Breast epithelium (tissue), 4 donors: ENCODE measurements at regions not wholly inside any gene's neighbourhood (a gene's known extent, or its start where the extent isn't known, plus 50 kb on each side); places are given as distances from the start of the nearest gene placed in this dataset.

Experiments used
- DNase-seq, 2 donors: peaks; one replicate each; pipeline ENCODE4 v3.0.0-alpha.2; 2019; ENCODE audit warnings: low spot score in 2 of 2
- H3K27ac ChIP-seq, 2 donors: fragments of 200-600 bp; sonication (generic) in 1 of 2; one replicate each; pipeline ENCODE4 v1.5.1; 2016 to 2019; ENCODE audit warnings: mild to moderate bottlenecking in 1 of 2
- H3K27me3 ChIP-seq, 2 donors: fragments of 200-600 bp; sonication (generic) in 1 of 2; one replicate each; pipeline versions ENCODE4 v1.5.1 to v1.6.0; 2017 to 2019; ENCODE audit warnings: control low read depth in 1 of 2, mild to moderate bottlenecking in 1 of 2
- H3K36me3 ChIP-seq: fragments of 200-600 bp; one replicate; pipeline ENCODE4 v1.5.1; 2019
- H3K4me1 ChIP-seq, 2 donors: fragments of 200-600 bp; sonication (generic); one replicate each; pipeline ENCODE4 v1.5.1; 2016 to 2019; ENCODE audit warnings: control low read depth in 1 of 2
- H3K4me3 ChIP-seq, 3 donors: fragments of 200-600 bp; sonication (generic); 1 replicate in 2 of 3; 2 replicates in 1 of 3; pipeline ENCODE4 v1.5.1; 2016 to 2019; ENCODE audit warnings: mild to moderate bottlenecking in 3 of 3, moderate library complexity in 2 of 3
- H3K9me3 ChIP-seq, 2 donors: fragments of 200-600 bp; sonication (generic) in 1 of 2; one replicate each; pipeline ENCODE4 v1.5.1; 2016 to 2019; ENCODE audit warnings: control low read depth in 1 of 2
- CTCF ChIP-seq, 3 donors: fragments of 450-650 bp; IDR thresholded peaks; one replicate each; pipeline ENCODE4 v1.5.1; 2016 to 2017; ENCODE audit warnings: antibody characterized with exemption in 3 of 3, mild to moderate bottlenecking in 3 of 3, moderate library complexity in 3 of 3
- POLR2A ChIP-seq: fragments of 450-650 bp; IDR thresholded peaks from one replicate; pipeline ENCODE4 v1.6.1; 2016; ENCODE audit warnings: antibody characterized with exemption, mild to moderate bottlenecking, moderate library complexity
- POLR2AphosphoS5 ChIP-seq, 3 donors: sonication (generic); formaldehyde crosslinking; IDR thresholded peaks; one replicate each; pipeline ENCODE4 v1.6.1; 2017; ENCODE audit warnings: antibody characterized with exemption in 3 of 3
- intact Hi-C: fragments of 100-400 bp; cut with DNase I; formaldehyde crosslinking; loops from one replicate; pipeline ENCODE4 v1.15.1; 2023; ENCODE audit warnings: low total_unique reads

GRCh38 chr1:104905322-104905721 is 1155.6 kb downstream of the AMY1C start:
- Histone ChIP-seq H3K4me1 (no peaks in the 10 kb centered on the region), H3K9me3 (peaks cover 0 to 8% of the 10 kb centered on the region in 2 donors), H3K4me3 (no peak overlapping the region), H3K36me3 (no peaks in the 10 kb centered on the region), H3K27ac (no peak overlapping the region), H3K27me3 (no peaks in the 10 kb centered on the region)
- DNase-seq: no peak
- intact Hi-C loops: no loop called here
- TF ChIP-seq POLR2AphosphoS5 (IDR thresholded peaks at IDR 0.05) (no peak), CTCF (IDR thresholded peaks at IDR 0.05) (no peak), POLR2A (no peak)

DNA sequence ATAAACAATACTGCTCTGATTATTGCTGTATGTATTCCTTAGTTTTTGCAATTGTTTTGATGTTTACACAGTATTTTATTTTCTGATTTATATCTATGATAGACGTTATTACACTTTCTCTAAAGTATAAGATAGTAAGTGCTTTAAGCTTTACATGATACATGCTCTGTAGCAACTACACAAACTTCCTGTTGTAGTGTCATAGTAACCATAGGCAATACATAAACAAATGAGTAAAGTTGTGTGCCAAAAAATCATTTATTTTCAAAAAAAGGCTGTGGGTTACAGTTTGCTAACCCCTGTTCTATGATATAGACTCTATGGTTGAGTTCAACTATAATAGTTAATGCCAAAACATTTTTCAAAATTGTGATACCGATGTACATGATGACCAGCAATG is 1156.4 kb downstream of the AMY1C start:
- Histone ChIP-seq H3K27ac (no peak overlapping the region), H3K4me3 (no peak overlapping the region), H3K36me3 (no peaks in the 10 kb centered on the region), H3K9me3 (peaks cover 0 to 8% of the 10 kb centered on the region in 2 donors), H3K4me1 (no peaks in the 10 kb centered on the region), H3K27me3 (no peaks in the 10 kb centered on the region)
- TF ChIP-seq CTCF (IDR thresholded peaks at IDR 0.05) (no peak), POLR2A (no peak)
- DNase-seq: no peak
- intact Hi-C loops: no loop called here

DNA sequence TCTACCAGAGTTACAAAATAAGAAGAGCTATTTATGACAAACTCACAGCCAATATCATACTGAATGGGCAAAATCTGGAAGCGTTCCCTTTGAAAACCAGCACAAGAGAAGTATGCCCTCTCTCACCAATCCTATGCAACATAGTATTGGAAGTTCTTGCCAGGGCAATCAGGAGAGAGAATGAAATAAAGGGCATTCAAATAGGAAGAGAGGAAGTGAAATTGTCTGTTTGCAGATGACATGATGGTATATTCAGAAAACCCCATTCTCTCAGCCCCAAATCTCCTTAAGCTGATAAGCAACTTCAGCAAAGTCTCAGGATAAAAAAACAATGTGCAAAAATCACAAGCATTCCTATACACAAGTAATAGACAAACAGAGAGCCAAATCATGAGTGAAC is 1169.5 kb downstream of the AMY1C start:
- no peak for TF ChIP-seq CTCF (IDR thresholded peaks at IDR 0.05)
- no peak for TF ChIP-seq POLR2AphosphoS5 (IDR thresholded peaks at IDR 0.05)
- no peak for TF ChIP-seq POLR2A
- H3K27me3 ChIP-seq: no peaks in the 10 kb centered on the region
- H3K36me3 ChIP-seq: no peaks in the 10 kb centered on the region
- H3K9me3 ChIP-seq: no peaks in the 10 kb centered on the region
- no peaks in the 10 kb centered on the region for H3K4me1 ChIP-seq
- no peak overlapping the region for H3K4me3 ChIP-seq
- intact Hi-C loops: no loop called here
- no peak overlapping the region for H3K27ac ChIP-seq
- no peak for DNase-seq

GRCh38 chr1:104921525-104921924 is 1171.8 kb downstream of the AMY1C start:
- H3K27ac ChIP-seq: no peak overlapping the region
- no peaks in the 10 kb centered on the region for H3K9me3 ChIP-seq
- no peaks in the 10 kb centered on the region for H3K4me1 ChIP-seq
- intact Hi-C loops: no loop called here
- H3K4me3 ChIP-seq: no peak overlapping the region
- H3K27me3 ChIP-seq: no peaks in the 10 kb centered on the region
- H3K36me3 ChIP-seq: no peaks in the 10 kb centered on the region
- TF ChIP-seq POLR2AphosphoS5 (IDR thresholded peaks at IDR 0.05) (no peak), POLR2A (no peak), CTCF (IDR thresholded peaks at IDR 0.05) (no peak)
- no peak for DNase-seq

DNA sequence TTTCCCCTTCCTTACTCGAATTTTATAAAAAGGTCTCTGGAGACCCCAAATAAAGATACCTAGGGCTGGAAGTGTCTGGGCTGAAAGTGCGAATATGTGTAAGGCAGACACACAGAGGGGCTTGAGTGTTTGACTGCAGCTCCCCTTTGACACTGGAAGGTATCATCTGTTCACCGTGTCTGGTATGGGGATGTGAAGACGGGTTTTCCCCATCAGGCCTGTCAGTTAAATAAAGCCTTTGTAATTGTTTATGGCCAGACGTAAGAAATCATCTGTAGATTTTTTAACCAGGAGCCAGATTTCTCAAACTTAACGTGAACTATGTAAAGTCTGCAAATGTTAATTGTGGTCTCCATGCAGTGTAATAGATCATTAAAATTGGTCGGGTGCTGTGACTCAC is 1173.4 kb downstream of the AMY1C start:
- intact Hi-C loops: no loop called here
- Histone ChIP-seq H3K27ac (no peak overlapping the region), H3K4me1 (no peaks in the 10 kb centered on the region), H3K9me3 (no peaks in the 10 kb centered on the region), H3K36me3 (no peaks in the 10 kb centered on the region), H3K4me3 (no peak overlapping the region), H3K27me3 (no peaks in the 10 kb centered on the region)
- no peak for DNase-seq
- TF ChIP-seq POLR2AphosphoS5 (IDR thresholded peaks at IDR 0.05) (no peak), CTCF (IDR thresholded peaks at IDR 0.05) (no peak), POLR2A (no peak)
